HepG2 (cell line): ENCODE measurements at regions not wholly inside any gene's neighbourhood (a gene's known extent, or its start where the extent isn't known, plus 50 kb on each side); places are given as distances from the start of the nearest gene placed in this dataset.

Experiments used
- ATAC-seq: fragments of 200-7000 bp; cut with Tn5 transposase; 3 replicates; pipeline ENCODE4 v1.9.1; 2020; ENCODE audit warnings: mild to moderate bottlenecking, moderate library complexity
- BruUV-seq: library from RNA; stranded (reverse); fragments of 400-500 nt; replicated peaks from 2 replicates; lab custom pipeline; 2021; lab: Mats Ljungman, UMichigan
- CTCF ChIA-PET: fragments of 300-600 bp; formaldehyde crosslinking; extraction: SDS; loops from one replicate; lab custom pipeline; 2021; ENCODE audit warnings: low total read pairs, inconsistent platforms, low intra/inter-chr PET ratio; lab: Yijun Ruan, JAX
- POLR2A ChIA-PET: fragments of 350-600 bp; sonication (Branson Sonifier 250); formaldehyde crosslinking; loops from one replicate; lab custom pipeline; 2020; ENCODE audit warnings: antibody characterized with exemption, inconsistent platforms; lab: Yijun Ruan, JAX
- DNase-seq: peaks from one replicate; pipeline ENCODE4 v3.0.0-alpha.2; 2015; ENCODE audit warnings: low spot score
- FAIRE-seq: peaks from 3 replicates; lab custom pipeline; 2011; peaks lifted over from hg19 to GRCh38; lab: Jason Lieb, UNC
- H2AFZ ChIP-seq: one replicate; pipeline ENCODE4 v1.6.1; 2011; ENCODE audit warnings: low read length, inconsistent platforms
- H3K27ac ChIP-seq: fragments of 300-600 bp; 3 replicates; pipeline ENCODE4 v1.8.0; 2011; ENCODE audit warnings: mixed run types, mild to moderate bottlenecking, mixed read lengths, low read length, inconsistent platforms; ENCODE audit not compliant: insufficient read depth; ENCODE audit errors: extremely low read length
- H3K27me3 ChIP-seq, 2 experiments: fragments of 200-600 bp in 1 of 2; 2 replicates in 1 of 2; 3 replicates in 1 of 2; pipeline versions ENCODE4 v1.6.0 to v1.8.0; 2011; ENCODE audit warnings: low read length in 2 of 2, mild to moderate bottlenecking in 2 of 2, moderate library complexity in 2 of 2, inconsistent platforms in 1 of 2; ENCODE audit not compliant: insufficient read depth in 2 of 2, control insufficient read depth in 1 of 2
- H3K36me3 ChIP-seq, 2 experiments: fragments of 200-600 bp in 1 of 2; replicated peaks in 1 of 2; 2 replicates in 1 of 2; 3 replicates in 1 of 2; pipeline versions ENCODE4 v1.5.1 to v1.8.0; 2011; ENCODE audit warnings: low read length in 2 of 2, inconsistent platforms in 1 of 2; ENCODE audit not compliant: insufficient read depth in 2 of 2, control insufficient read depth in 1 of 2
- H3K4me1 ChIP-seq: 2 replicates; pipeline ENCODE4 v1.5.1; 2012; ENCODE audit warnings: low read length, inconsistent platforms; ENCODE audit not compliant: insufficient read depth
- H3K4me2 ChIP-seq: 2 replicates; pipeline ENCODE4 v1.6.0; 2011; ENCODE audit warnings: low read depth, low read length, inconsistent platforms
- H3K4me3 ChIP-seq, 3 experiments: fragments of 200-600 bp in 1 of 3; sonication (generic), shearing (Covaris generic) in 1 of 3; replicated peaks in 1 of 3; 2 replicates each; pipeline ENCODE4 v1.5.1; 2011 to 2016; ENCODE audit warnings: low read length in 3 of 3, inconsistent platforms in 2 of 3, low read depth in 2 of 3, mild to moderate bottlenecking in 2 of 3, control low read depth in 1 of 3, mixed read lengths in 1 of 3; ENCODE audit not compliant: insufficient read depth in 1 of 3
- H3K79me2 ChIP-seq: one replicate; pipeline ENCODE4 v1.6.1; 2011; ENCODE audit warnings: low read length, inconsistent platforms; ENCODE audit not compliant: insufficient read depth
- H3K9ac ChIP-seq: 2 replicates; pipeline ENCODE4 v1.6.0; 2011; ENCODE audit warnings: mild to moderate bottlenecking, low read depth, low read length, inconsistent platforms; ENCODE audit not compliant: insufficient read depth
- H3K9me3 ChIP-seq: 2 replicates; pipeline ENCODE4 v1.5.1; 2012; ENCODE audit warnings: mild to moderate bottlenecking, low read length
- H4K20me1 ChIP-seq: 2 replicates; pipeline ENCODE4 v1.6.0; 2011; ENCODE audit warnings: inconsistent platforms, mild to moderate bottlenecking, low read length, moderate library complexity; ENCODE audit not compliant: insufficient read depth
- AKAP8 ChIP-seq: sonication (generic); formaldehyde crosslinking; IDR thresholded peaks from 2 replicates; pipeline ENCODE4 v1.5.1; 2020; ENCODE audit warnings: mild to moderate bottlenecking, missing genetic modification reagents
- ELF3 ChIP-seq: IDR thresholded peaks from 2 replicates; pipeline ENCODE4 v1.6.1; 2016; ENCODE audit warnings: missing genetic modification reagents, missing compliant biosample characterization
- ZNF343 ChIP-seq: sonication (generic); formaldehyde crosslinking; IDR thresholded peaks from 2 replicates; pipeline ENCODE4 v1.4.0; 2020; ENCODE audit warnings: mild to moderate bottlenecking, missing genetic modification reagents
- ZNF749 ChIP-seq: sonication (generic); formaldehyde crosslinking; IDR thresholded peaks from 2 replicates; pipeline ENCODE4 v1.8.0; 2022; ENCODE audit warnings: mild to moderate bottlenecking, missing genetic modification reagents, moderate library complexity, borderline replicate concordance
- ZSCAN22 ChIP-seq: sonication (generic); formaldehyde crosslinking; IDR thresholded peaks from 2 replicates; pipeline ENCODE4 v1.4.0; 2020; ENCODE audit warnings: mild to moderate bottlenecking, missing genetic modification reagents
- WGBS: methylation state at CpG from one replicate; pipeline ENCODE4 v1.1.6; 2017; ENCODE audit warnings: low lambda C conversion rate; 5-methylcytosine and 5-hydroxymethylcytosine counted together
- in situ Hi-C: cut with HindIII; loops from 2 replicates; pipeline ENCODE4 v1.10.0; 2017; ENCODE audit warnings: low pct_unique_long_range_greater_than_20kb; ENCODE audit not compliant: extremely low pct_ligation_motif_present
- intact Hi-C: fragments of 100-400 bp; cut with micrococcal nuclease; formaldehyde crosslinking; loops from one replicate; pipeline ENCODE4 v1.10.0; 2022; ENCODE audit not compliant: unreplicated experiment
- TF ChIP-seq, protein P1 (sequence below): sonication (generic); formaldehyde crosslinking; IDR thresholded peaks from 2 replicates; pipeline ENCODE4 v1.5.0; 2020; ENCODE audit warnings: missing genetic modification reagents
- TF ChIP-seq, protein P2 (sequence below): sonication (generic); formaldehyde crosslinking; IDR thresholded peaks from 2 replicates; pipeline ENCODE4 v1.9.0; 2022; ENCODE audit warnings: missing genetic modification reagents, mild to moderate bottlenecking, borderline replicate concordance

DNA sequence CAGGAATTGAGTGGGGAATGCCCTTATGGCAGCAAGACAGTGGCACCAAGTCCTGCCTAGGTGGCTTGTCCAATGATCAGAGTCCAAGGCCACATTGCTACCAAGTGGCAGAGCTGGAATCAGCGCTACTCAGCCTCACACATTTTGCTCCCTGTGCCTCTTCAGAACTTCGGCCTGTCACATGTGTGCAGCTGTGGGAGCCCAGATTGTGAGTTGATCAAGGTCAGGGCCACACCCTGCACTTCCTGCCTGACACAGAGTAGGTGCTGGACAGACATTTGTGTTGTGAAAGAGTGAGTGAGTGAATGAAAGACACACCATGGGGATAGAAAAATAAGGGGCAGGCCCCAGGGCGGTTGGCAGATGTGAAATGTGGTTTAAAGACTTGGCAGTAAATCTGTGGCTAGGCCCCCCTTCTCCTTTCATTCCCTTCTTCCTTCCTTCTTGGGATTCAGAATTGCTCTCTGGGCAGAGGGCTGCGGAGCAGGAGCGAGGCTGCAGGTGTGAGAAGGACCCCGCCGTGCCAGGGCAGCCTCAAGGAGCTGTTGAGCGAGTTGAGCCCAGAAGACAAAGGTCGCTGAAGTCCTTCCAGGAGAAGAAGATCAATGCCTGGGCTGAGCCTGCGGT lies 83.5 kb downstream of the SLC25A47 start (continued):
- TF ChIP-seq, protein P1, sequence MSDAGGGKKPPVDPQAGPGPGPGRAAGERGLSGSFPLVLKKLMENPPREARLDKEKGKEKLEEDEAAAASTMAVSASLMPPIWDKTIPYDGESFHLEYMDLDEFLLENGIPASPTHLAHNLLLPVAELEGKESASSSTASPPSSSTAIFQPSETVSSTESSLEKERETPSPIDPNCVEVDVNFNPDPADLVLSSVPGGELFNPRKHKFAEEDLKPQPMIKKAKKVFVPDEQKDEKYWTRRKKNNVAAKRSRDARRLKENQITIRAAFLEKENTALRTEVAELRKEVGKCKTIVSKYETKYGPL (CRISPR knock-in tag): no peak
- TF ChIP-seq ELF3 (CRISPR knock-in tag) (peak; percentile 66), ZNF343 (no peak), AKAP8 (CRISPR knock-in tag) (no peak), ZSCAN22 (CRISPR knock-in tag) (no peak)

DNA sequence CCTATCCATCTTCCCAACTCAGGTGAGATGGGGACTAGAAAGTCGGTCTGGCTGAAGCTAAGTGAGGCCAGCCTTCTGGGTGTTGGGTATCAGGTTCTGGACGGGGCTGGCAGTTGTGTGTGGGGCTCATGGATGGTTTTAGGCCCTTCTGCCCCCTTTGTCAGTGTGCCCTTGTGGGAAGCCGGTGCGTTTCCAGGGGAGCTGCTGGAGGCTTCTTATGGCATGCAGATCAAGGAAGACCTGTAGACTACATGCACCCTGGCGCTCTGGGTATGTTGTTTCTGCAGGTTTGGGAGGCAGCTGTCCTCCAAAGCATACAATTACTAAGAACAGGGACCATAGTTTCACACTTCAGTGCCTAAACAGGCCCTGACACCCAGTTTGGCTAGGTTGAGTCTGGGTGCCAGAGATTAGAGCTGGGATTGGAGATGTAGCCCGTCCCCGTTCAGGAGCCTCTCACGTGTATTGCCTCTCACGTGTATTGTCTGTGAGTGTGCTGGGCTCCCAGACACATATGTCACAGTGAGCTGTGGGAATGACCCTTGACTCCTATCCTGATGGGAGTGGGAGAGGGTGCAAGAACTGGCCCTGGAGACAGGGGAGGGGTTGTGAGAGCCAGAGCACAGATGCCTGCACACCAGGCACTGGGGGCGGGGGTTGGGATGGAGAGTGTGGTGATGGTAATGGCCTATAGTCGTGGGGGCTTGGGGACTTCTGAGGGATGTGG lies 84.4 kb downstream of the SLC25A47 start:
- Histone ChIP-seq H3K79me2 (no peaks in the 10 kb centered on the region), H3K9ac (no peak overlapping the region), H3K27ac (no peak overlapping the region), H3K4me3 (no peak overlapping the region), H4K20me1 (no peaks in the 10 kb centered on the region), H3K4me1 (peaks cover 38% of the 10 kb centered on the region), H3K9me3 (no peaks in the 10 kb centered on the region), H3K36me3 (no peaks in the 10 kb centered on the region; a peak in 1 of 5 replicates), H2AFZ (no peak overlapping the region), H3K4me2 (no peak overlapping the region), H3K27me3 (no peaks in the 10 kb centered on the region; a peak in 1 of 5 replicates)
- CTCF ChIA-PET: no interaction called here
- DNase-seq (no peak), ATAC-seq (no peak), FAIRE-seq (no peak)
- 97% methylated on average over 6 of the region's 11 CpGs for WGBS
- TF ChIP-seq, protein P2, sequence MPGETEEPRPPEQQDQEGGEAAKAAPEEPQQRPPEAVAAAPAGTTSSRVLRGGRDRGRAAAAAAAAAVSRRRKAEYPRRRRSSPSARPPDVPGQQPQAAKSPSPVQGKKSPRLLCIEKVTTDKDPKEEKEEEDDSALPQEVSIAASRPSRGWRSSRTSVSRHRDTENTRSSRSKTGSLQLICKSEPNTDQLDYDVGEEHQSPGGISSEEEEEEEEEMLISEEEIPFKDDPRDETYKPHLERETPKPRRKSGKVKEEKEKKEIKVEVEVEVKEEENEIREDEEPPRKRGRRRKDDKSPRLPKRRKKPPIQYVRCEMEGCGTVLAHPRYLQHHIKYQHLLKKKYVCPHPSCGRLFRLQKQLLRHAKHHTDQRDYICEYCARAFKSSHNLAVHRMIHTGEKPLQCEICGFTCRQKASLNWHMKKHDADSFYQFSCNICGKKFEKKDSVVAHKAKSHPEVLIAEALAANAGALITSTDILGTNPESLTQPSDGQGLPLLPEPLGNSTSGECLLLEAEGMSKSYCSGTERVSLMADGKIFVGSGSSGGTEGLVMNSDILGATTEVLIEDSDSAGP (CRISPR knock-in tag): 0 out of 2 replicates have a peak, but pooled peaks have one; percentile 0
- no peak for TF ChIP-seq ZNF749 (CRISPR knock-in tag)
- in situ Hi-C loops (loop anchor here (10.0 kb wide), 1 partner anchor 487 kb away; no protein-coding TSS in a partner anchor), intact Hi-C loops (no loop called here)
- BruUV-seq: no TSS peak
- POLR2A ChIA-PET: interaction anchor here (1.1 kb wide), 1 partner anchor 46 kb away, joined by 3 read pairs; no protein-coding TSS in a partner anchor
